WTC11 (cell line): ENCODE measurements at regions not wholly inside any gene's neighbourhood (a gene's known extent, or its start where the extent isn't known, plus 50 kb on each side); places are given as distances from the start of the nearest gene placed in this dataset.

Experiments
- ATAC-seq: fragments of 200-7000 bp; cut with Tn5 transposase; 2 replicates; pipeline ENCODE4 v1.10.0; 2021; ENCODE audit warnings: mild to moderate bottlenecking, moderate library complexity
- CTCF ChIA-PET: fragments of 300-600 bp; sonication (Branson Sonifier 250); formaldehyde crosslinking; loops from one replicate; lab custom pipeline; 2021; ENCODE audit warnings: antibody characterized with exemption; lab: Charles Lee
- POLR2A ChIA-PET: fragments of 350-600 bp; sonication (Branson Sonifier 250); formaldehyde crosslinking; loops from one replicate; lab custom pipeline; 2021; ENCODE audit warnings: antibody characterized with exemption; lab: Charles Lee
- DNase-seq: peaks from one replicate; pipeline ENCODE4 v3.0.0; 2021; ENCODE audit warnings: low spot score
- H3K27ac Mint-ChIP-seq: 2 replicates; pipeline ENCODE4 v1.8.0; 2021; ENCODE audit warnings: mixed read lengths
- H3K27me3 Mint-ChIP-seq: 2 replicates; pipeline ENCODE4 v1.8.0; 2021; ENCODE audit warnings: low read depth, mild to moderate bottlenecking, moderate library complexity, mixed read lengths
- H3K36me3 Mint-ChIP-seq: 2 replicates; pipeline ENCODE4 v1.8.0; 2021; ENCODE audit warnings: mixed read lengths
- H3K4me1 Mint-ChIP-seq: 2 replicates; pipeline ENCODE4 v1.8.0; 2022; ENCODE audit warnings: mixed read lengths
- H3K4me3 Mint-ChIP-seq: 2 replicates; pipeline ENCODE4 v1.8.0; 2021; ENCODE audit warnings: mild to moderate bottlenecking, moderate library complexity, mixed read lengths
- H3K9me3 Mint-ChIP-seq: 2 replicates; pipeline ENCODE4 v1.8.0; 2021; ENCODE audit warnings: mixed read lengths
- CBFB ChIP-seq: sonication (generic); formaldehyde crosslinking; IDR thresholded peaks from 2 replicates; pipeline ENCODE4 v1.8.1; 2022; ENCODE audit warnings: mild to moderate bottlenecking, low read depth, missing genetic modification reagents
- CREB1 ChIP-seq: sonication (generic); formaldehyde crosslinking; IDR thresholded peaks from 2 replicates; pipeline ENCODE4 v1.8.0; 2023; ENCODE audit warnings: mild to moderate bottlenecking, missing genetic modification reagents
- CREM ChIP-seq: sonication (generic); formaldehyde crosslinking; IDR thresholded peaks from 2 replicates; pipeline ENCODE4 v1.8.1; 2022; ENCODE audit warnings: mild to moderate bottlenecking, missing genetic modification reagents, moderate library complexity
- ETV6 ChIP-seq: sonication (generic); formaldehyde crosslinking; IDR thresholded peaks from 2 replicates; pipeline ENCODE4 v1.8.1; 2022; ENCODE audit warnings: mild to moderate bottlenecking, missing genetic modification reagents
- GABPB1 ChIP-seq: sonication (generic); formaldehyde crosslinking; IDR thresholded peaks from 2 replicates; pipeline ENCODE4 v1.8.1; 2023; ENCODE audit warnings: mild to moderate bottlenecking, missing genetic modification reagents
- MYBL2 ChIP-seq: sonication (generic); formaldehyde crosslinking; IDR thresholded peaks from 2 replicates; pipeline ENCODE4 v1.8.1; 2023; ENCODE audit warnings: mild to moderate bottlenecking, moderate library complexity, missing genetic modification reagents
- NFYB ChIP-seq: sonication (generic); formaldehyde crosslinking; conservative IDR thresholded peaks from 2 replicates; pipeline ENCODE4 v1.8.0; 2022; ENCODE audit warnings: low read depth, missing genetic modification reagents
- NR3C1 ChIP-seq: sonication (generic); formaldehyde crosslinking; conservative IDR thresholded peaks from 2 replicates; pipeline ENCODE4 v1.8.1; 2023; ENCODE audit warnings: low read depth, mild to moderate bottlenecking, missing genetic modification reagents
- OVOL2 ChIP-seq: fragments of 250-450 bp; sonication (Bioruptor Pico); IDR thresholded peaks from 2 replicates; pipeline ENCODE4 v1.9.0; 2021; ENCODE audit warnings: mild to moderate bottlenecking, borderline replicate concordance
- RELA ChIP-seq: sonication (generic); formaldehyde crosslinking; IDR thresholded peaks from 2 replicates; pipeline ENCODE4 v1.8.1; 2022; ENCODE audit warnings: missing genetic modification reagents, mild to moderate bottlenecking, borderline replicate concordance
- SMAD4 ChIP-seq: sonication (generic); formaldehyde crosslinking; IDR thresholded peaks from 2 replicates; pipeline ENCODE4 v1.8.0; 2022; ENCODE audit warnings: mild to moderate bottlenecking, missing genetic modification reagents
- ZNF263 ChIP-seq: sonication (generic); formaldehyde crosslinking; IDR thresholded peaks from 2 replicates; pipeline ENCODE4 v1.8.1; 2022; ENCODE audit warnings: low read depth, mild to moderate bottlenecking, moderate library complexity, missing genetic modification reagents
- ZNF416 ChIP-seq: fragments of 250-450 bp; sonication (Bioruptor Pico); IDR thresholded peaks from 2 replicates; pipeline ENCODE4 v1.9.0; 2021; ENCODE audit warnings: mild to moderate bottlenecking, inconsistent platforms
- ZNF423 ChIP-seq: fragments of 250-450 bp; sonication (Bioruptor Pico); IDR thresholded peaks from 2 replicates; pipeline ENCODE4 v2.1.2; 2022; ENCODE audit warnings: mild to moderate bottlenecking, moderate library complexity
- TF ChIP-seq, protein P1 (sequence below): sonication (generic); formaldehyde crosslinking; IDR thresholded peaks from 2 replicates; pipeline ENCODE4 v1.8.1; 2022; ENCODE audit warnings: missing genetic modification reagents, borderline replicate concordance
- TF ChIP-seq, protein P2 (sequence below): sonication (generic); formaldehyde crosslinking; IDR thresholded peaks from 2 replicates; pipeline ENCODE4 v1.8.1; 2022; ENCODE audit warnings: mild to moderate bottlenecking, missing genetic modification reagents, moderate library complexity, borderline replicate concordance
- TF ChIP-seq, protein P3 (sequence below): sonication (generic); formaldehyde crosslinking; IDR thresholded peaks from 2 replicates; pipeline ENCODE4 v1.8.0; 2022; ENCODE audit warnings: missing genetic modification reagents
- TF ChIP-seq, protein P4 (sequence below): sonication (generic); formaldehyde crosslinking; conservative IDR thresholded peaks from 2 replicates; pipeline ENCODE4 v1.8.1; 2023; ENCODE audit warnings: mild to moderate bottlenecking, low read depth, missing genetic modification reagents, moderate library complexity
- TF ChIP-seq, protein P5 (sequence below): sonication (generic); formaldehyde crosslinking; IDR thresholded peaks from 2 replicates; pipeline ENCODE4 v1.8.1; 2022; ENCODE audit warnings: mild to moderate bottlenecking, moderate library complexity, missing genetic modification reagents

DNA sequence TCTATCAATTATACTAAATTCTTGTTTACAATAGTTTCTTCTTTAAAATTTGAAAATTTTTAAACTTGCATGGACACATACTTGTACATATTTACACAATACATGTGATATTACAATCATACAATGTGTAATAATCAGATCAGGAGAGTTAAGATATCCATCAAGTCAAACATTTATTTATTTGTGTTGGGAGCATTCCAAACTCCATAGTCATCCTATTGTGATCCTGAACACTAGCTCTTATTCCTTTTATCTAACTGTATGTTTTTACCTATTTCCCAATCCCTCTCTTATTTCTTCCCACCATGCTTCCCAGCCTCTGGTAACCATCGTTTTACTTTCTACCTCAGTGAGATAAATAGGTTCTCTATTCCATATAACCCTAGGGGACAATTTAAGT, 1219.2 kb downstream of the ZPLD1 start (continued):
- TF ChIP-seq OVOL2 (CRISPR knock-in tag) (no peak), RELA (CRISPR knock-in tag) (no peak), CREB1 (no peak), NR3C1 (no peak), CREM (CRISPR knock-in tag) (no peak), ZNF416 (CRISPR knock-in tag) (no peak), SMAD4 (CRISPR knock-in tag) (no peak)
- TF ChIP-seq, protein P1, sequence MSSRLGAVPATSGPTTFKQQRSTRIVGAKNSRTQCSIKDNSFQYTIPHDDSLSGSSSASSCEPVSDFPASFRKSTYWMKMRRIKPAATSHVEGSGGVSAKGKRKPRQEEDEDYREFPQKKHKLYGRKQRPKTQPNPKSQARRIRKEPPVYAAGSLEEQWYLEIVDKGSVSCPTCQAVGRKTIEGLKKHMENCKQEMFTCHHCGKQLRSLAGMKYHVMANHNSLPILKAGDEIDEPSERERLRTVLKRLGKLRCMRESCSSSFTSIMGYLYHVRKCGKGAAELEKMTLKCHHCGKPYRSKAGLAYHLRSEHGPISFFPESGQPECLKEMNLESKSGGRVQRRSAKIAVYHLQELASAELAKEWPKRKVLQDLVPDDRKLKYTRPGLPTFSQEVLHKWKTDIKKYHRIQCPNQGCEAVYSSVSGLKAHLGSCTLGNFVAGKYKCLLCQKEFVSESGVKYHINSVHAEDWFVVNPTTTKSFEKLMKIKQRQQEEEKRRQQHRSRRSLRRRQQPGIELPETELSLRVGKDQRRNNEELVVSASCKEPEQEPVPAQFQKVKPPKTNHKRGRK, result no peak

DNA sequence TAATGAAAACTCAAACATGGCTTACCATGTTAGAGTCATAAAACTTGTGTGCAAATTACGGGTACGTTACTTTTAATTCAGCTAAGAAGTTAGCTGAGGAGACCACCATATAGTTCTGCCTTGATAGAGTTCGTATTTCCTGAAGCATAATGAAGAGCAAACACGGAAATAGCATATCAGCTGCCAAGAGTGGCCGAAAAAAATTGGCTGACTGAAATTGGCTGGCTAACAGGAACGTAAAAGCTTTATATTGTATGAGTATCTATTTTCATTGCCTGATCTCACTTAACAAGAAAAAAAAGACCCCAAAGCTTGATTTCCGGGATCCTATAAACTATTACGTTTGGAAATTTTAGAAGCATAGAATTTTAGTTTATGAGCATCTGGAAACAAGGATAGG, 1222.9 kb downstream of the ZPLD1 start:
- Mint-ChIP-seq H3K4me1 (no peaks in the 10 kb centered on the region), H3K27ac (no peak overlapping the region)
- CTCF ChIA-PET, result no interaction called here

More for the DNA sequence above, 1222.9 kb downstream of the ZPLD1 start:
- H3K9me3 Mint-ChIP-seq, result no peaks in the 10 kb centered on the region
- POLR2A ChIA-PET, result no interaction called here
- DNase-seq (no peak), ATAC-seq (no peak)
- no peak overlapping the region for H3K4me3 Mint-ChIP-seq
- TF ChIP-seq MYBL2 (CRISPR knock-in tag), result no peak
- TF ChIP-seq, protein P2, sequence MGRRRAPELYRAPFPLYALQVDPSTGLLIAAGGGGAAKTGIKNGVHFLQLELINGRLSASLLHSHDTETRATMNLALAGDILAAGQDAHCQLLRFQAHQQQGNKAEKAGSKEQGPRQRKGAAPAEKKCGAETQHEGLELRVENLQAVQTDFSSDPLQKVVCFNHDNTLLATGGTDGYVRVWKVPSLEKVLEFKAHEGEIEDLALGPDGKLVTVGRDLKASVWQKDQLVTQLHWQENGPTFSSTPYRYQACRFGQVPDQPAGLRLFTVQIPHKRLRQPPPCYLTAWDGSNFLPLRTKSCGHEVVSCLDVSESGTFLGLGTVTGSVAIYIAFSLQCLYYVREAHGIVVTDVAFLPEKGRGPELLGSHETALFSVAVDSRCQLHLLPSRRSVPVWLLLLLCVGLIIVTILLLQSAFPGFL, result no peak
- no peak for TF ChIP-seq ZNF263 (CRISPR knock-in tag)
- TF ChIP-seq OVOL2 (CRISPR knock-in tag), result no peak
- TF ChIP-seq CBFB, result no peak
- TF ChIP-seq NFYB (CRISPR knock-in tag), result no peak
- no peak for TF ChIP-seq ETV6 (CRISPR knock-in tag)
- TF ChIP-seq, protein P3, sequence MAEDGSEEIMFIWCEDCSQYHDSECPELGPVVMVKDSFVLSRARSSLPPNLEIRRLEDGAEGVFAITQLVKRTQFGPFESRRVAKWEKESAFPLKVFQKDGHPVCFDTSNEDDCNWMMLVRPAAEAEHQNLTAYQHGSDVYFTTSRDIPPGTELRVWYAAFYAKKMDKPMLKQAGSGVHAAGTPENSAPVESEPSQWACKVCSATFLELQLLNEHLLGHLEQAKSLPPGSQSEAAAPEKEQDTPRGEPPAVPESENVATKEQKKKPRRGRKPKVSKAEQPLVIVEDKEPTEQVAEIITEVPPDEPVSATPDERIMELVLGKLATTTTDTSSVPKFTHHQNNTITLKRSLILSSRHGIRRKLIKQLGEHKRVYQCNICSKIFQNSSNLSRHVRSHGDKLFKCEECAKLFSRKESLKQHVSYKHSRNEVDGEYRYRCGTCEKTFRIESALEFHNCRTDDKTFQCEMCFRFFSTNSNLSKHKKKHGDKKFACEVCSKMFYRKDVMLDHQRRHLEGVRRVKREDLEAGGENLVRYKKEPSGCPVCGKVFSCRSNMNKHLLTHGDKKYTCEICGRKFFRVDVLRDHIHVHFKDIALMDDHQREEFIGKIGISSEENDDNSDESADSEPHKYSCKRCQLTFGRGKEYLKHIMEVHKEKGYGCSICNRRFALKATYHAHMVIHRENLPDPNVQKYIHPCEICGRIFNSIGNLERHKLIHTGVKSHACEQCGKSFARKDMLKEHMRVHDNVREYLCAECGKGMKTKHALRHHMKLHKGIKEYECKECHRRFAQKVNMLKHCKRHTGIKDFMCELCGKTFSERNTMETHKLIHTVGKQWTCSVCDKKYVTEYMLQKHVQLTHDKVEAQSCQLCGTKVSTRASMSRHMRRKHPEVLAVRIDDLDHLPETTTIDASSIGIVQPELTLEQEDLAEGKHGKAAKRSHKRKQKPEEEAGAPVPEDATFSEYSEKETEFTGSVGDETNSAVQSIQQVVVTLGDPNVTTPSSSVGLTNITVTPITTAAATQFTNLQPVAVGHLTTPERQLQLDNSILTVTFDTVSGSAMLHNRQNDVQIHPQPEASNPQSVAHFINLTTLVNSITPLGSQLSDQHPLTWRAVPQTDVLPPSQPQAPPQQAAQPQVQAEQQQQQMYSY (CRISPR knock-in tag), result no peak
- no peak for TF ChIP-seq GABPB1 (CRISPR knock-in tag)
- TF ChIP-seq, protein P4, sequence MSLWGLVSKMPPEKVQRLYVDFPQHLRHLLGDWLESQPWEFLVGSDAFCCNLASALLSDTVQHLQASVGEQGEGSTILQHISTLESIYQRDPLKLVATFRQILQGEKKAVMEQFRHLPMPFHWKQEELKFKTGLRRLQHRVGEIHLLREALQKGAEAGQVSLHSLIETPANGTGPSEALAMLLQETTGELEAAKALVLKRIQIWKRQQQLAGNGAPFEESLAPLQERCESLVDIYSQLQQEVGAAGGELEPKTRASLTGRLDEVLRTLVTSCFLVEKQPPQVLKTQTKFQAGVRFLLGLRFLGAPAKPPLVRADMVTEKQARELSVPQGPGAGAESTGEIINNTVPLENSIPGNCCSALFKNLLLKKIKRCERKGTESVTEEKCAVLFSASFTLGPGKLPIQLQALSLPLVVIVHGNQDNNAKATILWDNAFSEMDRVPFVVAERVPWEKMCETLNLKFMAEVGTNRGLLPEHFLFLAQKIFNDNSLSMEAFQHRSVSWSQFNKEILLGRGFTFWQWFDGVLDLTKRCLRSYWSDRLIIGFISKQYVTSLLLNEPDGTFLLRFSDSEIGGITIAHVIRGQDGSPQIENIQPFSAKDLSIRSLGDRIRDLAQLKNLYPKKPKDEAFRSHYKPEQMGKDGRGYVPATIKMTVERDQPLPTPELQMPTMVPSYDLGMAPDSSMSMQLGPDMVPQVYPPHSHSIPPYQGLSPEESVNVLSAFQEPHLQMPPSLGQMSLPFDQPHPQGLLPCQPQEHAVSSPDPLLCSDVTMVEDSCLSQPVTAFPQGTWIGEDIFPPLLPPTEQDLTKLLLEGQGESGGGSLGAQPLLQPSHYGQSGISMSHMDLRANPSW, result no peak
- no peak for TF ChIP-seq ZNF423 (CRISPR knock-in tag)
- TF ChIP-seq, protein P5, sequence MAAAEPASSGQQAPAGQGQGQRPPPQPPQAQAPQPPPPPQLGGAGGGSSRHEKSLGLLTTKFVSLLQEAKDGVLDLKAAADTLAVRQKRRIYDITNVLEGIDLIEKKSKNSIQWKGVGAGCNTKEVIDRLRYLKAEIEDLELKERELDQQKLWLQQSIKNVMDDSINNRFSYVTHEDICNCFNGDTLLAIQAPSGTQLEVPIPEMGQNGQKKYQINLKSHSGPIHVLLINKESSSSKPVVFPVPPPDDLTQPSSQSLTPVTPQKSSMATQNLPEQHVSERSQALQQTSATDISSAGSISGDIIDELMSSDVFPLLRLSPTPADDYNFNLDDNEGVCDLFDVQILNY, result no peak
- no peak for TF ChIP-seq NR3C1
- no peaks in the 10 kb centered on the region for H3K27me3 Mint-ChIP-seq
- no peaks in the 10 kb centered on the region for H3K36me3 Mint-ChIP-seq
